HL-60 (cell line): ENCODE measurements at regions not wholly inside any gene's neighbourhood (a gene's known extent, or its start where the extent isn't known, plus 50 kb on each side); places are given as distances from the start of the nearest gene placed in this dataset.

ENCODE experiments used
- CTCF ChIP-seq: IDR thresholded peaks from one replicate; pipeline ENCODE4 v1.5.1; 2011; ENCODE audit warnings: low read length, control low read depth, inconsistent platforms; ENCODE audit not compliant: insufficient read depth
- POLR2AphosphoS5 ChIP-seq: IDR thresholded peaks from 2 replicates; pipeline ENCODE4 v1.6.1; 2012; ENCODE audit warnings: low read depth
- REST ChIP-seq: IDR thresholded peaks from 2 replicates; pipeline ENCODE4 v1.6.1; 2012; ENCODE audit warnings: low read depth; ENCODE audit not compliant: insufficient replicate concordance

GRCh38 chr13:106795847-106796246, 227.9 kb upstream of the ARGLU1 start:
- no peak for TF ChIP-seq POLR2AphosphoS5
- no peak for TF ChIP-seq REST
- TF ChIP-seq CTCF: no peak
